ENCODE measurements at regions not wholly inside any gene's neighbourhood (a gene's known extent, or its start where the extent isn't known, plus 50 kb on each side); places are given as distances from the start of the nearest gene placed in this dataset.
"Not testable (repeated sequence)": the region's sequence is repeated elsewhere in the genome, so short reads cannot be mapped to it uniquely, and the experiment has no call there.

GRCh38 chr4:18722748-18723191, 701.2 kb upstream of the LCORL start:
- no peaks in the 10 kb centered on the region for H3K27me3 ChIP-seq
- H3K27ac ChIP-seq = no peak overlapping the region
- H3K36me3 ChIP-seq = no peaks in the 10 kb centered on the region
- no peak for DNase-seq
- no peaks in the 10 kb centered on the region for H3K4me1 ChIP-seq
- H3K4me3 ChIP-seq = no peak overlapping the region
- H3K9me3 ChIP-seq (replicated peaks) = no peaks in the 10 kb centered on the region

GRCh38 chr4:18698119-18698883, 676.7 kb upstream of the LCORL start:
- no peak overlapping the region for H3K27ac ChIP-seq
- no peaks in the 10 kb centered on the region for H3K27me3 ChIP-seq
- H3K9me3 ChIP-seq (replicated peaks) = no peaks in the 10 kb centered on the region
- H3K4me3 ChIP-seq = no peak overlapping the region
- no peaks in the 10 kb centered on the region for H3K4me1 ChIP-seq
- no peaks in the 10 kb centered on the region for H3K36me3 ChIP-seq
- no peak for DNase-seq

- Histone ChIP-seq H3K27me3 (no peaks in the 10 kb centered on the region), H3K36me3 (no peaks in the 10 kb centered on the region), H3K4me3 (no peak overlapping the region), H3K27ac (no peak overlapping the region), H3K4me1 (peaks cover 3% of the 10 kb centered on the region; the same call in 1 of the 2 replicates), H3K9me3 (replicated peaks) (no peaks in the 10 kb centered on the region)
- peak; percentile 7 to 21 for DNase-seq
Observed at GRCh38 chr4:18695733-18696527, 674.4 kb upstream of the LCORL start.

- Histone ChIP-seq H3K27me3 (no peaks in the 10 kb centered on the region), H3K9me3 (replicated peaks) (no peaks in the 10 kb centered on the region), H3K4me1 (peaks cover 13% of the 10 kb centered on the region), H3K36me3 (no peaks in the 10 kb centered on the region), H3K4me3 (no peak overlapping the region), H3K27ac (no peak overlapping the region)
- DNase-seq = no peak
Observed at GRCh38 chr4:18691431-18692200, 670.1 kb upstream of the LCORL start.

- Histone ChIP-seq H3K9me3 (replicated peaks) (no peaks in the 10 kb centered on the region), H3K27me3 (no peaks in the 10 kb centered on the region), H3K4me3 (no peak overlapping the region), H3K36me3 (no peaks in the 10 kb centered on the region), H3K4me1 (peaks cover 20% of the 10 kb centered on the region), H3K27ac (no peak overlapping the region)
- no peak for DNase-seq
Observed at GRCh38 chr4:18690291-18690955, 668.9 kb upstream of the LCORL start.

GRCh38 chr4:18689308-18690115, 668.0 kb upstream of the LCORL start:
- peak; percentile 30 to 75 for DNase-seq
- Histone ChIP-seq H3K4me1 (peaks cover 20% of the 10 kb centered on the region), H3K36me3 (no peaks in the 10 kb centered on the region), H3K27me3 (no peaks in the 10 kb centered on the region), H3K9me3 (replicated peaks) (no peaks in the 10 kb centered on the region), H3K4me3 (no peak overlapping the region), H3K27ac (no peak overlapping the region)

GRCh38 chr4:18688351-18688750, 666.8 kb upstream of the LCORL start:
- not testable (repeated sequence) for H3K4me3 ChIP-seq; H3K36me3 ChIP-seq; H3K27ac ChIP-seq; DNase-seq; H3K9me3 ChIP-seq (replicated peaks); H3K27me3 ChIP-seq
- H3K4me1 ChIP-seq = peaks cover 20% of the 10 kb centered on the region

GRCh38 chr4:18686338-18687037, 664.9 kb upstream of the LCORL start:
- H3K4me3 ChIP-seq = no peak overlapping the region
- H3K27ac ChIP-seq = no peak overlapping the region
- H3K4me1 ChIP-seq = peaks cover 19% of the 10 kb centered on the region
- DNase-seq = no peak
- H3K9me3 ChIP-seq (replicated peaks) = no peaks in the 10 kb centered on the region
- no peaks in the 10 kb centered on the region for H3K27me3 ChIP-seq
- no peaks in the 10 kb centered on the region for H3K36me3 ChIP-seq

- Histone ChIP-seq H3K4me3 (no peak overlapping the region), H3K4me1 (peaks cover 13% of the 10 kb centered on the region), H3K9me3 (replicated peaks) (no peaks in the 10 kb centered on the region), H3K27ac (no peak overlapping the region), H3K27me3 (no peaks in the 10 kb centered on the region), H3K36me3 (no peaks in the 10 kb centered on the region)
- DNase-seq = no peak
Observed at GRCh38 chr4:18684932-18685331, 663.4 kb upstream of the LCORL start.

GRCh38 chr4:18676526-18676915, 655.0 kb upstream of the LCORL start:
- no peaks in the 10 kb centered on the region for H3K9me3 ChIP-seq (replicated peaks)
- no peak overlapping the region for H3K4me3 ChIP-seq

GRCh38 chr4:18675586-18676525, 654.3 kb upstream of the LCORL start:
- no peaks in the 10 kb centered on the region for H3K36me3 ChIP-seq
- no peaks in the 10 kb centered on the region for H3K27me3 ChIP-seq
- H3K4me3 ChIP-seq = no peak overlapping the region
- H3K9me3 ChIP-seq (replicated peaks) = no peaks in the 10 kb centered on the region
- no peaks in the 10 kb centered on the region for H3K4me1 ChIP-seq
- H3K27ac ChIP-seq = no peak overlapping the region
- no peak for DNase-seq

More at GRCh38 chr4:18676526-18676915, 655.0 kb upstream of the LCORL start:
- H3K4me1 ChIP-seq = no peaks in the 10 kb centered on the region
- no peaks in the 10 kb centered on the region for H3K27me3 ChIP-seq
- H3K36me3 ChIP-seq = no peaks in the 10 kb centered on the region
- no peak for DNase-seq
- H3K27ac ChIP-seq = no peak overlapping the region

- H3K27me3 ChIP-seq = no peaks in the 10 kb centered on the region
- H3K36me3 ChIP-seq = no peaks in the 10 kb centered on the region
- no peaks in the 10 kb centered on the region for H3K9me3 ChIP-seq (replicated peaks)
- H3K27ac ChIP-seq = no peak overlapping the region
- no peaks in the 10 kb centered on the region for H3K4me1 ChIP-seq
- DNase-seq = no peak
- H3K4me3 ChIP-seq = no peak overlapping the region
Observed at GRCh38 chr4:18670034-18670433, 648.5 kb upstream of the LCORL start.

All from SJCRH30 (cell line).